Colonic mucosa (tissue), 4 donors: ENCODE measurements at regions not wholly inside any gene's neighbourhood (a gene's known extent, or its start where the extent isn't known, plus 50 kb on each side); places are given as distances from the start of the nearest gene placed in this dataset.

Experiments used
- DNase-seq: peaks from one replicate; pipeline ENCODE4 v3.0.0-alpha.2; 2020
- H3K27ac ChIP-seq: fragments of 200-600 bp; one replicate; pipeline ENCODE4 v1.8.0; 2021
- H3K27me3 ChIP-seq: fragments of 200-600 bp; one replicate; pipeline ENCODE4 v1.8.0; 2021
- H3K36me3 ChIP-seq: fragments of 200-600 bp; one replicate; pipeline ENCODE4 v1.8.0; 2021
- H3K4me1 ChIP-seq: fragments of 200-600 bp; one replicate; pipeline ENCODE4 v1.8.0; 2021; ENCODE audit warnings: mild to moderate bottlenecking
- H3K4me3 ChIP-seq: fragments of 200-600 bp; one replicate; pipeline ENCODE4 v1.8.0; 2021
- H3K9ac ChIP-seq, 2 donors: one replicate each; pipeline ENCODE4 v1.7.0; 2013; ENCODE audit warnings: control low read depth in 2 of 2, low read depth in 2 of 2, low read length in 2 of 2
- H3K9me3 ChIP-seq: fragments of 200-600 bp; one replicate; pipeline ENCODE4 v1.8.0; 2021
- CTCF ChIP-seq: fragments of 200-600 bp; IDR thresholded peaks from one replicate; pipeline ENCODE4 v1.8.0; 2022; ENCODE audit warnings: antibody characterized with exemption, mild to moderate bottlenecking
- intact Hi-C: fragments of 100-400 bp; cut with DNase I; formaldehyde crosslinking; loops from one replicate; pipeline ENCODE4 v1.14.1; 2022
- donor health status: healthy.
- donor health status: DM: no; HTN: no; CAD: no.
- donor health status: DM: no; HTN: no; CAD: no.

- TF ChIP-seq CTCF: no peak
- no peak for DNase-seq
- intact Hi-C loops: no loop called here
Observed at GRCh38 chr22:47398921-47399790, 636.7 kb downstream of the TBC1D22A start.

GRCh38 chr22:47398491-47398890, 636.0 kb downstream of the TBC1D22A start:
- DNase-seq: no peak
- Histone ChIP-seq H3K36me3 (no peaks in the 10 kb centered on the region), H3K9ac (no peak overlapping the region), H3K9me3 (no peaks in the 10 kb centered on the region), H3K4me3 (no peak overlapping the region), H3K27me3 (no peaks in the 10 kb centered on the region), H3K4me1 (no peaks in the 10 kb centered on the region), H3K27ac (no peak overlapping the region)
- intact Hi-C loops: no loop called here
- no peak for TF ChIP-seq CTCF

More at GRCh38 chr22:47398921-47399790, 636.7 kb downstream of the TBC1D22A start:
- Histone ChIP-seq H3K4me3 (no peak overlapping the region), H3K9me3 (no peaks in the 10 kb centered on the region), H3K27me3 (no peaks in the 10 kb centered on the region), H3K9ac (no peak overlapping the region), H3K36me3 (no peaks in the 10 kb centered on the region), H3K27ac (no peak overlapping the region), H3K4me1 (no peaks in the 10 kb centered on the region)

- no peaks in the 10 kb centered on the region for H3K4me1 ChIP-seq
- H3K27ac ChIP-seq: no peak overlapping the region
- TF ChIP-seq CTCF: no peak
- H3K36me3 ChIP-seq: no peaks in the 10 kb centered on the region
- no peaks in the 10 kb centered on the region for H3K9me3 ChIP-seq
- H3K27me3 ChIP-seq: no peaks in the 10 kb centered on the region
- H3K4me3 ChIP-seq: no peak overlapping the region
- intact Hi-C loops: no loop called here
- no peak overlapping the region for H3K9ac ChIP-seq
- no peak for DNase-seq
Observed at GRCh38 chr22:47397673-47398072, 635.2 kb downstream of the TBC1D22A start.

GRCh38 chr22:47396515-47396914, 634.1 kb downstream of the TBC1D22A start:
- H3K9me3 ChIP-seq: no peaks in the 10 kb centered on the region
- DNase-seq: no peak
- H3K27me3 ChIP-seq: no peaks in the 10 kb centered on the region
- intact Hi-C loops: no loop called here
- no peaks in the 10 kb centered on the region for H3K36me3 ChIP-seq
- H3K27ac ChIP-seq: no peak overlapping the region
- no peaks in the 10 kb centered on the region for H3K4me1 ChIP-seq
- no peak overlapping the region for H3K9ac ChIP-seq
- TF ChIP-seq CTCF: no peak
- no peak overlapping the region for H3K4me3 ChIP-seq

- TF ChIP-seq CTCF: no peak
Observed at GRCh38 chr22:47396105-47396504, 633.7 kb downstream of the TBC1D22A start.

More at GRCh38 chr22:47396105-47396504, 633.7 kb downstream of the TBC1D22A start:
- Histone ChIP-seq H3K27ac (no peak overlapping the region), H3K9ac (no peak overlapping the region), H3K27me3 (no peaks in the 10 kb centered on the region), H3K9me3 (no peaks in the 10 kb centered on the region), H3K36me3 (no peaks in the 10 kb centered on the region), H3K4me1 (no peaks in the 10 kb centered on the region), H3K4me3 (no peak overlapping the region)
- DNase-seq: no peak
- intact Hi-C loops: no loop called here
